ENCODE measurements at regions not wholly inside any gene's neighbourhood (a gene's known extent, or its start where the extent isn't known, plus 50 kb on each side); places are given as distances from the start of the nearest gene placed in this dataset.

- no peaks in the 10 kb centered on the region for H3K27me3 ChIP-seq (ENCODE audit: control insufficient read depth in 2 of 2, insufficient read depth in 1 of 2, low read length in 1 of 2)
- H3K9me3 ChIP-seq (ENCODE audit: control insufficient read depth in 2 of 2, insufficient read depth in 1 of 2, low read length in 1 of 2), result no peaks in the 10 kb centered on the region
- H3K4me1 ChIP-seq (ENCODE audit: control insufficient read depth in 2 of 2, insufficient read depth in 2 of 2, low read length in 2 of 2), result peaks cover 0 to 2% of the 10 kb centered on the region in 2 donors
- H3K27ac ChIP-seq (ENCODE audit: low read depth in 1 of 2, low read length in 1 of 2), result no peak overlapping the region
- 95% methylated on average over 1 of the region's 1 CpG for WGBS
- no peak overlapping the region for H3K4me3 ChIP-seq (ENCODE audit: low read length in 2 of 2)
- no peak for DNase-seq (ENCODE audit: low read depth in 6 of 9, low spot score in 9 of 9)
- H3K36me3 ChIP-seq (ENCODE audit: control insufficient read depth in 2 of 2, insufficient read depth in 2 of 2, low read length in 1 of 2), result no peaks in the 10 kb centered on the region
Observed at GRCh38 chr5:67651180-67651579, 454.6 kb upstream of the CD180 start.

- H3K27ac ChIP-seq (ENCODE audit: low read depth in 1 of 2, low read length in 1 of 2), result peak overlapping the region; percentile 18 to 28
- no peaks in the 10 kb centered on the region for H3K36me3 ChIP-seq (ENCODE audit: control insufficient read depth in 2 of 2, insufficient read depth in 2 of 2, low read length in 1 of 2)
- 93% methylated on average over 6 of the region's 6 CpGs for WGBS
- H3K9me3 ChIP-seq (ENCODE audit: control insufficient read depth in 2 of 2, insufficient read depth in 1 of 2, low read length in 1 of 2), result no peaks in the 10 kb centered on the region
- DNase-seq (ENCODE audit: low read depth in 6 of 9, low spot score in 9 of 9), result peak in 1 of 9 donors; percentile 26
- peaks cover 0 to 2% of the 10 kb centered on the region in 2 donors for H3K4me1 ChIP-seq (ENCODE audit: control insufficient read depth in 2 of 2, insufficient read depth in 2 of 2, low read length in 2 of 2)
- no peaks in the 10 kb centered on the region for H3K27me3 ChIP-seq (ENCODE audit: control insufficient read depth in 2 of 2, insufficient read depth in 1 of 2, low read length in 1 of 2)
- H3K4me3 ChIP-seq (ENCODE audit: low read length in 2 of 2), result no peak overlapping the region
Observed at GRCh38 chr5:67648201-67648671, 451.6 kb upstream of the CD180 start.

GRCh38 chr5:67647772-67648171 lies 451.2 kb upstream of the CD180 start:
- H3K4me1 ChIP-seq (ENCODE audit: control insufficient read depth in 2 of 2, insufficient read depth in 2 of 2, low read length in 2 of 2), result peaks cover 0 to 2% of the 10 kb centered on the region in 2 donors
- H3K9me3 ChIP-seq (ENCODE audit: control insufficient read depth in 2 of 2, insufficient read depth in 1 of 2, low read length in 1 of 2), result no peaks in the 10 kb centered on the region
- no peak overlapping the region for H3K4me3 ChIP-seq (ENCODE audit: low read length in 2 of 2)
- no peak for DNase-seq (ENCODE audit: low read depth in 6 of 9, low spot score in 9 of 9)
- H3K36me3 ChIP-seq (ENCODE audit: control insufficient read depth in 2 of 2, insufficient read depth in 2 of 2, low read length in 1 of 2), result no peaks in the 10 kb centered on the region
- H3K27me3 ChIP-seq (ENCODE audit: control insufficient read depth in 2 of 2, insufficient read depth in 1 of 2, low read length in 1 of 2), result no peaks in the 10 kb centered on the region
- 92% methylated on average over 2 of the region's 2 CpGs for WGBS
- peak overlapping the region; percentile 5 to 28 for H3K27ac ChIP-seq (ENCODE audit: low read depth in 1 of 2, low read length in 1 of 2)

- peaks cover 0 to 10% of the 10 kb centered on the region in 2 donors for H3K4me1 ChIP-seq (ENCODE audit: control insufficient read depth in 2 of 2, insufficient read depth in 2 of 2, low read length in 2 of 2)
- no peaks in the 10 kb centered on the region for H3K9me3 ChIP-seq (ENCODE audit: control insufficient read depth in 2 of 2, insufficient read depth in 1 of 2, low read length in 1 of 2)
- no peaks in the 10 kb centered on the region for H3K27me3 ChIP-seq (ENCODE audit: control insufficient read depth in 2 of 2, insufficient read depth in 1 of 2, low read length in 1 of 2)
- WGBS, result 94% methylated on average over 3 of the region's 3 CpGs
- H3K4me3 ChIP-seq (ENCODE audit: low read length in 2 of 2), result no peak overlapping the region
- H3K36me3 ChIP-seq (ENCODE audit: control insufficient read depth in 2 of 2, insufficient read depth in 2 of 2, low read length in 1 of 2), result no peaks in the 10 kb centered on the region
- H3K27ac ChIP-seq (ENCODE audit: low read depth in 1 of 2, low read length in 1 of 2), result no peak overlapping the region
- no peak for DNase-seq (ENCODE audit: low read depth in 6 of 9, low spot score in 9 of 9)
Observed at GRCh38 chr5:67644221-67644920, 447.8 kb upstream of the CD180 start.

- peaks cover 0 to 13% of the 10 kb centered on the region in 2 donors for H3K4me1 ChIP-seq (ENCODE audit: control insufficient read depth in 2 of 2, insufficient read depth in 2 of 2, low read length in 2 of 2)
- no peaks in the 10 kb centered on the region for H3K27me3 ChIP-seq (ENCODE audit: control insufficient read depth in 2 of 2, insufficient read depth in 1 of 2, low read length in 1 of 2)
- 79% methylated on average over 2 of the region's 2 CpGs for WGBS
- no peak overlapping the region for H3K4me3 ChIP-seq (ENCODE audit: low read length in 2 of 2)
- H3K27ac ChIP-seq (ENCODE audit: low read depth in 1 of 2, low read length in 1 of 2), result no peak overlapping the region
- H3K9me3 ChIP-seq (ENCODE audit: control insufficient read depth in 2 of 2, insufficient read depth in 1 of 2, low read length in 1 of 2), result no peaks in the 10 kb centered on the region
- H3K36me3 ChIP-seq (ENCODE audit: control insufficient read depth in 2 of 2, insufficient read depth in 2 of 2, low read length in 1 of 2), result no peaks in the 10 kb centered on the region
- no peak for DNase-seq (ENCODE audit: low read depth in 6 of 9, low spot score in 9 of 9)
Observed at GRCh38 chr5:67643536-67643935, 446.9 kb upstream of the CD180 start.

- DNase-seq (ENCODE audit: low read depth in 6 of 9, low spot score in 9 of 9), result no peak
- 54% methylated on average over 2 of the region's 2 CpGs for WGBS
- H3K27ac ChIP-seq (ENCODE audit: low read depth in 1 of 2, low read length in 1 of 2), result peak overlapping the region in 1 of 2 donors; percentile 20
Observed at GRCh38 chr5:67639976-67640375, 443.4 kb upstream of the CD180 start.

GRCh38 chr5:67639313-67639712 lies 442.7 kb upstream of the CD180 start:
- Histone ChIP-seq H3K4me1 (ENCODE audit: control insufficient read depth in 2 of 2, insufficient read depth in 2 of 2, low read length in 2 of 2) (peaks cover 0 to 13% of the 10 kb centered on the region in 2 donors), H3K27me3 (ENCODE audit: control insufficient read depth in 2 of 2, insufficient read depth in 1 of 2, low read length in 1 of 2) (no peaks in the 10 kb centered on the region), H3K27ac (ENCODE audit: low read depth in 1 of 2, low read length in 1 of 2) (peak overlapping the region in 1 of 2 donors; percentile 50), H3K9me3 (ENCODE audit: control insufficient read depth in 2 of 2, insufficient read depth in 1 of 2, low read length in 1 of 2) (no peaks in the 10 kb centered on the region), H3K36me3 (ENCODE audit: control insufficient read depth in 2 of 2, insufficient read depth in 2 of 2, low read length in 1 of 2) (no peaks in the 10 kb centered on the region), H3K4me3 (ENCODE audit: low read length in 2 of 2) (no peak overlapping the region)
- no peak for DNase-seq (ENCODE audit: low read depth in 6 of 9, low spot score in 9 of 9)
- 79% methylated on average over 3 of the region's 3 CpGs for WGBS

More at GRCh38 chr5:67639976-67640375, 443.4 kb upstream of the CD180 start:
- Histone ChIP-seq H3K4me3 (ENCODE audit: low read length in 2 of 2) (no peak overlapping the region), H3K27me3 (ENCODE audit: control insufficient read depth in 2 of 2, insufficient read depth in 1 of 2, low read length in 1 of 2) (no peaks in the 10 kb centered on the region), H3K36me3 (ENCODE audit: control insufficient read depth in 2 of 2, insufficient read depth in 2 of 2, low read length in 1 of 2) (no peaks in the 10 kb centered on the region), H3K9me3 (ENCODE audit: control insufficient read depth in 2 of 2, insufficient read depth in 1 of 2, low read length in 1 of 2) (no peaks in the 10 kb centered on the region), H3K4me1 (ENCODE audit: control insufficient read depth in 2 of 2, insufficient read depth in 2 of 2, low read length in 2 of 2) (peaks cover 0 to 13% of the 10 kb centered on the region in 2 donors)

- H3K27me3 ChIP-seq (ENCODE audit: control insufficient read depth in 2 of 2, insufficient read depth in 1 of 2, low read length in 1 of 2), result no peaks in the 10 kb centered on the region
- H3K4me1 ChIP-seq (ENCODE audit: control insufficient read depth in 2 of 2, insufficient read depth in 2 of 2, low read length in 2 of 2), result peaks cover 0 to 13% of the 10 kb centered on the region in 2 donors
- H3K36me3 ChIP-seq (ENCODE audit: control insufficient read depth in 2 of 2, insufficient read depth in 2 of 2, low read length in 1 of 2), result no peaks in the 10 kb centered on the region
- no peak overlapping the region for H3K4me3 ChIP-seq (ENCODE audit: low read length in 2 of 2)
- H3K27ac ChIP-seq (ENCODE audit: low read depth in 1 of 2, low read length in 1 of 2), result no peak overlapping the region
- DNase-seq (ENCODE audit: low read depth in 6 of 9, low spot score in 9 of 9), result no peak
- H3K9me3 ChIP-seq (ENCODE audit: control insufficient read depth in 2 of 2, insufficient read depth in 1 of 2, low read length in 1 of 2), result no peaks in the 10 kb centered on the region
- WGBS, result 97% methylated on average over 3 of the region's 3 CpGs
Observed at GRCh38 chr5:67636850-67637524, 440.4 kb upstream of the CD180 start.

- Histone ChIP-seq H3K27ac (ENCODE audit: low read depth in 1 of 2, low read length in 1 of 2) (no peak overlapping the region), H3K4me1 (ENCODE audit: control insufficient read depth in 2 of 2, insufficient read depth in 2 of 2, low read length in 2 of 2) (peaks cover 0 to 13% of the 10 kb centered on the region in 2 donors), H3K27me3 (ENCODE audit: control insufficient read depth in 2 of 2, insufficient read depth in 1 of 2, low read length in 1 of 2) (no peaks in the 10 kb centered on the region), H3K36me3 (ENCODE audit: control insufficient read depth in 2 of 2, insufficient read depth in 2 of 2, low read length in 1 of 2) (no peaks in the 10 kb centered on the region), H3K9me3 (ENCODE audit: control insufficient read depth in 2 of 2, insufficient read depth in 1 of 2, low read length in 1 of 2) (no peaks in the 10 kb centered on the region), H3K4me3 (ENCODE audit: low read length in 2 of 2) (no peak overlapping the region)
- no peak for DNase-seq (ENCODE audit: low read depth in 6 of 9, low spot score in 9 of 9)
- WGBS, result 96% methylated on average over 1 of the region's 1 CpG
Observed at GRCh38 chr5:67636091-67636490, 439.5 kb upstream of the CD180 start.

All from thymus (tissue), 11 donors.